Mucosa of rectum (tissue), 2 donors: ENCODE measurements at regions not wholly inside any gene's neighbourhood (a gene's known extent, or its start where the extent isn't known, plus 50 kb on each side); places are given as distances from the start of the nearest gene placed in this dataset.

Experiments used
- H3K27ac ChIP-seq, 2 donors: one replicate each; pipeline ENCODE4 v1.7.0; 2013; ENCODE audit warnings: inconsistent platforms in 2 of 2, low read depth in 2 of 2, low read length in 2 of 2
- H3K27me3 ChIP-seq, 2 donors: one replicate each; pipeline ENCODE4 v1.7.0; 2013; ENCODE audit warnings: low read length in 2 of 2; ENCODE audit not compliant: control insufficient read depth in 2 of 2, insufficient read depth in 2 of 2
- H3K36me3 ChIP-seq, 2 donors: one replicate each; pipeline ENCODE4 v1.7.0; 2013; ENCODE audit warnings: low read length in 2 of 2; ENCODE audit not compliant: control insufficient read depth in 2 of 2, insufficient read depth in 2 of 2
- H3K4me1 ChIP-seq, 2 donors: one replicate each; pipeline ENCODE4 v1.7.0; 2013; ENCODE audit warnings: low read length in 2 of 2, mild to moderate bottlenecking in 1 of 2; ENCODE audit not compliant: control insufficient read depth in 2 of 2, insufficient read depth in 2 of 2
- H3K4me3 ChIP-seq, 2 donors: one replicate each; pipeline ENCODE4 v1.7.0; 2013; ENCODE audit warnings: low read length in 2 of 2
- H3K9ac ChIP-seq, 2 donors: one replicate each; pipeline ENCODE4 v1.7.0; 2013; ENCODE audit warnings: low read length in 2 of 2, low read depth in 1 of 2, mild to moderate bottlenecking in 1 of 2
- H3K9me3 ChIP-seq, 2 donors: one replicate each; pipeline ENCODE4 v1.7.0; 2013; ENCODE audit warnings: low read length in 2 of 2; ENCODE audit not compliant: control insufficient read depth in 2 of 2
- donor health status: healthy.
- donor health status: Normal muscosa, but diverticular disease.

DNA sequence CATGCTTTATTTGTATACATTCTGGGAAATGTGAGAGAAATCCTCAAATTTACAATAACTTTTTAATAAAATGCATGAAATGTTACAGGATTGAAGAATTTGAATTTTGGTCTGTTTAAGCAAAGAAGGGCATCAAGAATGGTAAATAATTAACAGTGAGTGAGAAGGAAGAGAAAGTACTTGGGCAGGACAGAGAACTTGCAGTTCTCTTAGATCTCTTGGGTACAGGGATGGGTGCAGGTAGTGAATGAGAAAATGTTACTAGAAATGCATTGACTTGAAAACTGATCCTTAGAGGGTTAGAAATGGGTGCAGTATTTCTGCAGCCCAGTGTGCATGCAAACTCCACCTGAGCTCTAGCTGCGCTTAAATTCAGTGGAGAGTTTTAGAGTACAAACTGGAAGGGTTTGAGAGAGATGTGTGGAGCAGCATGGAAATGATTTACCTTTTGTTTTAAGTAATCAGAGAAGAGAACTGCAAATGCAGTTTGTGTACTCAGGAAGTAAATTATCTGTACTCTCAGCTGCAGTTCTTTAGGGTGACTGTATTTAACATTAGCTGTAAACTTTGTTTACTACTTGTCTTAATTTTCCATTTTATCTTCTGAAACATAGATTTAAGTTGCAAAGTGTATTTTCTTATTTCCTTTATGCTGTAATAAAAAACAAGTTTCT lies 51.0 kb upstream of the RAB27B start:
- Histone ChIP-seq H3K4me1 (peaks cover 0 to 3% of the 10 kb centered on the region in 2 donors), H3K27ac (no peak overlapping the region), H3K9ac (no peak overlapping the region), H3K9me3 (no peaks in the 10 kb centered on the region), H3K36me3 (no peaks in the 10 kb centered on the region), H3K4me3 (no peak overlapping the region), H3K27me3 (no peaks in the 10 kb centered on the region)

DNA sequence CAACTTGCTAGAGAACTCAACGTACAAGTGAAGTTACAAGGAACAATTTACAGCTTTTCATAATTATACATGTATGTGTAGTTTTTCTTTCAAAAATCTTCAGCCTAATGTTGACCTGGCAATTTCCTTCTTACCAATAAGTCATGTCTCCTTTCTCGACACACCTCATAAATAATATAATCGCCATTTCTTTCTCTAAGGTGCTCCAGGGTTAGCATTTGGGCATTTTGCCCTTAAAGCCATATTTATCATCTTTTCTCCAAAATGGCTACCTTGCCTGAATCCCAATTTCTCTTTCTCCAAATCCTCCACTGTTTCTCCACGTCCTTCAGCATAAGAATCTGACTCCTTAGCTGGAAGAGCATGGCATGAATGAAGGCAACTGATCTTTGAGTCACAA lies 50.3 kb upstream of the RAB27B start:
- H3K9ac ChIP-seq, result no peak overlapping the region
- H3K9me3 ChIP-seq, result no peaks in the 10 kb centered on the region
- H3K27me3 ChIP-seq, result no peaks in the 10 kb centered on the region
- H3K4me3 ChIP-seq, result no peak overlapping the region
- H3K36me3 ChIP-seq, result no peaks in the 10 kb centered on the region
- no peak overlapping the region for H3K27ac ChIP-seq
- H3K4me1 ChIP-seq, result peaks cover 0 to 3% of the 10 kb centered on the region in 2 donors
